Activated naive CD8-positive, alpha-beta T cell treated with anti-CD3 and anti-CD28 coated beads, Interleukin-2, amount 50 U/mL, for 24 hours (primary cell): ENCODE measurements at regions not wholly inside any gene's neighbourhood (a gene's known extent, or its start where the extent isn't known, plus 50 kb on each side); places are given as distances from the start of the nearest gene placed in this dataset.

Source experiments
- ATAC-seq: fragments of 150-1000 bp; cut with Tn5 transposase; one replicate; pipeline ENCODE4 v1.10.0; 2021
- DNase-seq: peaks from one replicate; pipeline ENCODE4 v3.0.0; 2021
- H3K27ac Mint-ChIP-seq: one replicate; pipeline ENCODE4 v1.8.0; 2021; ENCODE audit warnings: mild to moderate bottlenecking, mixed read lengths
- H3K27me3 Mint-ChIP-seq: one replicate; pipeline ENCODE4 v1.8.0; 2021; ENCODE audit warnings: mixed read lengths
- H3K36me3 Mint-ChIP-seq: one replicate; pipeline ENCODE4 v1.8.0; 2021; ENCODE audit warnings: low read depth, mixed read lengths
- H3K4me1 Mint-ChIP-seq: one replicate; pipeline ENCODE4 v1.8.0; 2021; ENCODE audit warnings: mixed read lengths
- H3K4me3 Mint-ChIP-seq: one replicate; pipeline ENCODE4 v1.8.0; 2021; ENCODE audit warnings: mild to moderate bottlenecking, moderate library complexity, mixed read lengths
- H3K9me3 Mint-ChIP-seq: one replicate; pipeline ENCODE4 v1.8.0; 2021; ENCODE audit warnings: mixed read lengths

- H3K36me3 Mint-ChIP-seq = no peaks in the 10 kb centered on the region
- H3K9me3 Mint-ChIP-seq = peaks cover 21% of the 10 kb centered on the region
- no peak for ATAC-seq
- H3K27ac Mint-ChIP-seq = no peak overlapping the region
- no peaks in the 10 kb centered on the region for H3K4me1 Mint-ChIP-seq
- no peak overlapping the region for H3K4me3 Mint-ChIP-seq
- DNase-seq = no peak
- H3K27me3 Mint-ChIP-seq = no peaks in the 10 kb centered on the region
These were observed 161.6 kb upstream of the NWD2 start for GRCh38 chr4:37082912-37083311.

GRCh38 chr4:37095925-37096324, 148.6 kb upstream of the NWD2 start:
- Mint-ChIP-seq H3K27me3 (no peaks in the 10 kb centered on the region), H3K4me1 (no peaks in the 10 kb centered on the region), H3K4me3 (no peak overlapping the region), H3K9me3 (peaks cover 12% of the 10 kb centered on the region), H3K36me3 (no peaks in the 10 kb centered on the region), H3K27ac (no peak overlapping the region)
- ATAC-seq (no peak), DNase-seq (no peak)

- Mint-ChIP-seq H3K4me1 (no peaks in the 10 kb centered on the region), H3K27me3 (no peaks in the 10 kb centered on the region), H3K9me3 (peaks cover 3% of the 10 kb centered on the region), H3K27ac (no peak overlapping the region), H3K4me3 (no peak overlapping the region), H3K36me3 (no peaks in the 10 kb centered on the region)
- no peak for ATAC-seq
- no peak for DNase-seq
These were observed 143.4 kb upstream of the NWD2 start for GRCh38 chr4:37101182-37101581.

GRCh38 chr4:37101686-37102085, 142.9 kb upstream of the NWD2 start:
- H3K27ac Mint-ChIP-seq = no peak overlapping the region
- H3K27me3 Mint-ChIP-seq = no peaks in the 10 kb centered on the region
- DNase-seq = no peak
- H3K4me3 Mint-ChIP-seq = no peak overlapping the region
- H3K4me1 Mint-ChIP-seq = no peaks in the 10 kb centered on the region
- peaks cover 3% of the 10 kb centered on the region for H3K9me3 Mint-ChIP-seq
- H3K36me3 Mint-ChIP-seq = no peaks in the 10 kb centered on the region
- no peak for ATAC-seq

DNA sequence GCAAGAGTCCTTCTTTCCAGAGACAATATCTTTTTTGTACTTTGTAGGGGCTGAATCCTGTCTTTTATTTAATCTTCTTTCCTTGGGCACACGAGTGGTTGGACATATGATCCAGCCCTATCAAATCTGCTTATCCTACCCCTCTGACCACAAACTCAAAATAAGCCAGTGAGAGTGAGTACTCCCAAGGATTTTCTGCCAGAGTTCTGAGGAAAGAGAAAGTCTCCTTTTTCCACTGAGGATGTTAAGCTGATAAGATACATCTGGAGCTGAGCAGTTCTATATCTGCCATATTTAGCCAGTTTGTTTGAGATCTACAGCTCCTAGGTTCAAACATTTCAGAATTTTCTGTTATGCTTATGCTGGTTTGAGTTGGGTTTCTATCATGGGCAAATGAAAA, 134.8 kb upstream of the NWD2 start:
- Mint-ChIP-seq H3K9me3 (no peaks in the 10 kb centered on the region), H3K36me3 (no peaks in the 10 kb centered on the region), H3K27me3 (no peaks in the 10 kb centered on the region), H3K4me1 (no peaks in the 10 kb centered on the region), H3K27ac (no peak overlapping the region), H3K4me3 (no peak overlapping the region)
- DNase-seq (no peak), ATAC-seq (no peak)

- no peaks in the 10 kb centered on the region for H3K4me1 Mint-ChIP-seq
- H3K27ac Mint-ChIP-seq = no peak overlapping the region
- no peak for DNase-seq
- no peaks in the 10 kb centered on the region for H3K9me3 Mint-ChIP-seq
- H3K36me3 Mint-ChIP-seq = no peaks in the 10 kb centered on the region
- no peak for ATAC-seq
- H3K4me3 Mint-ChIP-seq = no peak overlapping the region
- H3K27me3 Mint-ChIP-seq = no peaks in the 10 kb centered on the region
These were observed 119.7 kb upstream of the NWD2 start for GRCh38 chr4:37124800-37125199.

- Mint-ChIP-seq H3K4me1 (no peaks in the 10 kb centered on the region), H3K9me3 (no peaks in the 10 kb centered on the region), H3K4me3 (no peak overlapping the region), H3K27me3 (no peaks in the 10 kb centered on the region), H3K36me3 (no peaks in the 10 kb centered on the region), H3K27ac (no peak overlapping the region)
- no peak for DNase-seq
- no peak for ATAC-seq
These were observed 118.5 kb upstream of the NWD2 start for GRCh38 chr4:37126051-37126450.

DNA sequence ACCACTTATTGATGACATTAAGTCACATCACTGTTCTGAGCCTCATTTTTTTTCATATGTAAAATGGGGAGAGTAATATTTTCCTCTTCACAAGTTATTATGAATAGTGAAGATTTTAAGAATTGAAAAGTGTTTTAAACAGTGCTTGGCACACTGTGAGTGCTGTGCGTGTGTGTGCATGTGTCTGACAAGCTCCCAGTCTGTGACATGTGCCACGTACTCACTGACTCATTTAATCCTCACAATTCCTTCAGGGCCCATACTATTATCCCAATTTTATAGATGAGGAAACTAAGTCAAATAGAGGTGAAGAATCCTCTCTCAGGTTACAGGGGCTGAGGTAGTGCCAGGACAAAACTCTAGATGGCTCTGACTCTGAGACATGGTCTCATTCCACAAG, 114.1 kb upstream of the NWD2 start:
- Mint-ChIP-seq H3K4me3 (no peak overlapping the region), H3K4me1 (no peaks in the 10 kb centered on the region), H3K9me3 (no peaks in the 10 kb centered on the region), H3K27ac (no peak overlapping the region), H3K36me3 (no peaks in the 10 kb centered on the region), H3K27me3 (no peaks in the 10 kb centered on the region)
- ATAC-seq (no peak), DNase-seq (no peak)

DNA sequence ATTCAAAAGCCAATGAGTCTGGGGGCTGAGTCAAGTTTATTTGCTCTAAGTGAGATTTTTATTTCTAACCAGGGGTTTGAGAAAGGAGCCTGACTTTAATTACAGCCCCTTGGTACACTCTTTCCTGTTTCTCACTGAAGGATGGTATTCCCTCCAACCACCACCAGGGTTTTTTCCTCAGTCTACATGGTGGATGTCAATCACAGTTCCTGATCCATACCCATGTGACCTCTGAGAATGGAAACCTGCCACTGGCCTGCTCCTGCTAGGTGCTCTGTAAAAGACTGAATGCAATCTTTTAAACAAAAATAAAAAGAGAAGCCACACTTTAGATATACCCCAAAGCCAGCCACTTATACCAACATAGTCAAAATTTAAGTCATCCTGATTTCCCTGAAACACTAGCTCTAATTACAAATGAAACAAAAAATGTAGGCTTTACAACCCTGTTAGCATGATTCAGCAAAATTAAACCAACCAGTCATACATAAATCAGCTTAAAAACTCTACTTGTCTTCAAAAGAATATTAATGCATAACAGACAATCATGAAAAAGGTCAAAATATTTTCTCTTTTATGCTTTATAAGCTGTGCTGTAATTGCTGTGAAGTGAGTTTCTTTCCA, 112.1 kb upstream of the NWD2 start:
- DNase-seq = no peak
- no peaks in the 10 kb centered on the region for H3K36me3 Mint-ChIP-seq
- no peaks in the 10 kb centered on the region for H3K4me1 Mint-ChIP-seq
- no peak for ATAC-seq
- no peak overlapping the region for H3K27ac Mint-ChIP-seq
- no peak overlapping the region for H3K4me3 Mint-ChIP-seq
- H3K27me3 Mint-ChIP-seq = no peaks in the 10 kb centered on the region
- no peaks in the 10 kb centered on the region for H3K9me3 Mint-ChIP-seq

- H3K4me3 Mint-ChIP-seq = no peak overlapping the region
- H3K27ac Mint-ChIP-seq = no peak overlapping the region
- no peaks in the 10 kb centered on the region for H3K27me3 Mint-ChIP-seq
- DNase-seq = no peak
- no peaks in the 10 kb centered on the region for H3K9me3 Mint-ChIP-seq
- no peak for ATAC-seq
- no peaks in the 10 kb centered on the region for H3K4me1 Mint-ChIP-seq
- H3K36me3 Mint-ChIP-seq = no peaks in the 10 kb centered on the region
These were observed 111.6 kb upstream of the NWD2 start for GRCh38 chr4:37132975-37133360.

- no peaks in the 10 kb centered on the region for H3K36me3 Mint-ChIP-seq
- peaks cover 3% of the 10 kb centered on the region for H3K9me3 Mint-ChIP-seq
- no peak for DNase-seq
- H3K4me3 Mint-ChIP-seq = no peak overlapping the region
- H3K4me1 Mint-ChIP-seq = no peaks in the 10 kb centered on the region
- no peak overlapping the region for H3K27ac Mint-ChIP-seq
- peak; percentile 46 for ATAC-seq
- no peaks in the 10 kb centered on the region for H3K27me3 Mint-ChIP-seq
These were observed 106.4 kb upstream of the NWD2 start for GRCh38 chr4:37138019-37138653.

GRCh38 chr4:37138789-37139188, 105.8 kb upstream of the NWD2 start:
- Mint-ChIP-seq H3K4me1 (no peaks in the 10 kb centered on the region), H3K27ac (no peak overlapping the region), H3K27me3 (no peaks in the 10 kb centered on the region), H3K4me3 (no peak overlapping the region), H3K9me3 (peaks cover 3% of the 10 kb centered on the region), H3K36me3 (no peaks in the 10 kb centered on the region)
- DNase-seq (no peak), ATAC-seq (no peak)

DNA sequence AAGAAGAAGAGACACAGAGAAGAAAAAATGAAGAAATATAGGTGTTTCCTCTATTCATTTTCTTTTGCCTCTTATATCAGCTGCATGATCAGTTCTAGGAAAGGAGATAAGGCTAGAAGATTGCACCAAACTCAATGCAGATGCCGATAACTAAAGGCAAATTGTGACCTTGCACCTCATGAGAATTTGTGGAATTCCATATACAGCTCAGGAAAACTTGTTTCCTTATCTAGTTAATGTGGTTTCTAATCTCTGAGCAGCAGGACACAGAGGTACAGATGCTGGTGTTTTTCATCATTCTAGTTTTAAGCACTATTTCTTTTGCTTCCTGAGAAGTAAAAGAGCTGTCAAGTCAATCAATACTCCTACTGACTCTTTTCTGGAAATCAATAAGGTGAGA, 104.6 kb upstream of the NWD2 start:
- no peak for ATAC-seq
- Mint-ChIP-seq H3K9me3 (peaks cover 3% of the 10 kb centered on the region), H3K4me3 (no peak overlapping the region), H3K36me3 (no peaks in the 10 kb centered on the region), H3K27me3 (no peaks in the 10 kb centered on the region), H3K27ac (no peak overlapping the region), H3K4me1 (no peaks in the 10 kb centered on the region)
- no peak for DNase-seq

GRCh38 chr4:37146260-37146659, 98.3 kb upstream of the NWD2 start:
- ATAC-seq = no peak
- no peak overlapping the region for H3K4me3 Mint-ChIP-seq
- H3K36me3 Mint-ChIP-seq = no peaks in the 10 kb centered on the region
- H3K9me3 Mint-ChIP-seq = peaks cover 3% of the 10 kb centered on the region
- H3K27me3 Mint-ChIP-seq = no peaks in the 10 kb centered on the region
- no peak overlapping the region for H3K27ac Mint-ChIP-seq
- no peaks in the 10 kb centered on the region for H3K4me1 Mint-ChIP-seq
- no peak for DNase-seq

DNA sequence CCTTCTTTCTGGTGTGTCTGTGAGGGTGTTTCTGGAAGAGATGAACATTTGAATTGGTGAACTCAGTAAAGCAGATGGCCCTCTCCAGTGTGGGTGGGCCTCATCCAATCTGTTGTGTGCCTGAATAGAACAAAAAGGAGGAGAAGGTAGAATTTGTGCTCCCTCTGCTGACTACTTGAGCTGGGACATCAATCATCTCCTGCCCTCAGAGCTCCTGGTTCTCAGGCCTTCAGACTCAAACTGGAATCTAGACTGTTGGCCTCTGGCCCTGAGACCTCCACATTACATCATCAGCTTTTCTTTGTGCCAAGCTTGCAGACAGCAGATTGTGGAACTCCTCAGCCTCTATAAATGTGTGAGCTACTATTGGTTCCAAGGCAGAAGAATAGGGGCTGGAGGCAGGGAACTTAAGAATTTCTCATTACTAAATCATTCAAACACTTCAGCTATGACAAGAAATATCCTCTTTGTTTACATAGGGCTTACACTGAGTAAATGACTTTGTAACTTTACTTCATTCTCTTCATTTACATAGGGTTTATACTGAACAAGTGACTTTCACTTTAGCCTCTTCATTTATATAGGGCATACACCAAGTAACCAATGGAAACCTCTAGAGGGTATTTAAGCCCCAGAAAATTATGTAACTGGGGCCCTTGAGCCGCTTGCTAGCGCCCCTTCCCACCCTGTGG, 86.9 kb upstream of the NWD2 start:
- no peak overlapping the region for H3K27ac Mint-ChIP-seq

More for the DNA sequence above, 86.9 kb upstream of the NWD2 start:
- H3K9me3 Mint-ChIP-seq = no peaks in the 10 kb centered on the region
- H3K4me3 Mint-ChIP-seq = no peak overlapping the region
- no peaks in the 10 kb centered on the region for H3K27me3 Mint-ChIP-seq
- H3K36me3 Mint-ChIP-seq = no peaks in the 10 kb centered on the region
- DNase-seq (no peak), ATAC-seq (no peak)
- no peaks in the 10 kb centered on the region for H3K4me1 Mint-ChIP-seq
